Osteocyte (in vitro differentiated cells): ENCODE measurements at regions not wholly inside any gene's neighbourhood (a gene's known extent, or its start where the extent isn't known, plus 50 kb on each side); places are given as distances from the start of the nearest gene placed in this dataset.

Experiments used
- DNase-seq: peaks from one replicate; pipeline ENCODE4 v3.0.0; 2021; ENCODE audit warnings: mixed read lengths; ENCODE audit not compliant: unreplicated experiment; ENCODE audit errors: extremely low spot score
- H3K27ac Mint-ChIP-seq: one replicate; pipeline ENCODE4 v1.8.0; 2021; ENCODE audit warnings: mild to moderate bottlenecking, mixed read lengths; ENCODE audit not compliant: unreplicated experiment
- H3K27me3 Mint-ChIP-seq: one replicate; pipeline ENCODE4 v1.8.0; 2021; ENCODE audit warnings: mixed read lengths; ENCODE audit not compliant: unreplicated experiment
- H3K36me3 Mint-ChIP-seq: one replicate; pipeline ENCODE4 v1.8.0; 2021; ENCODE audit warnings: mixed read lengths; ENCODE audit not compliant: unreplicated experiment
- H3K4me1 Mint-ChIP-seq: one replicate; pipeline ENCODE4 v1.8.0; 2021; ENCODE audit warnings: mixed read lengths; ENCODE audit not compliant: unreplicated experiment
- H3K4me3 Mint-ChIP-seq: one replicate; pipeline ENCODE4 v1.8.0; 2021; ENCODE audit warnings: mild to moderate bottlenecking, moderate library complexity, mixed read lengths; ENCODE audit not compliant: unreplicated experiment
- H3K9me3 Mint-ChIP-seq: one replicate; pipeline ENCODE4 v1.8.0; 2021; ENCODE audit warnings: mixed read lengths; ENCODE audit not compliant: unreplicated experiment
- TF ChIP-seq, protein P1 (sequence below): fragments of 200-600 bp; sonication (generic); IDR thresholded peaks from 2 replicates; pipeline ENCODE4 v1.5.0; 2021; ENCODE audit warnings: antibody characterized with exemption, mild to moderate bottlenecking, moderate library complexity

DNA sequence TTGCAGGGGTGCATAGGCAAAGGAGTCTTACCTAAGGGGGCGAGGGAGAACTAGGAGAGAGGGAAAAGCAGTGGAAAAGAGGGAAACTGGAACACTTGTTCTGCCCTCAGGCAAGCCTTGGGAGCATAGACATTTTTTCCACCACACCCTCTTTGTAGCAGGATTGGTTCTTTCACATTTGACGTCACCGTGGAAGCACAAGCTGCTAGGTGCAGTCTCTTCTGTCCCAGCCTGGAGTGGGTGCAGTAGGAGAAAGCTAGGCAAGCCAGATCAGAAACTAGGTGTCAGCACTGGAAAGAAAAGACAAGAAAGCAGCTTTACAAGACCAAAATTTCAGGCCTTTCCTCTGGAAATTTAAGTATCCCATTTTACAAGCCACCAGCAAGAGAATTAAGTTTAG, 440.4 kb downstream of the EFNA5 start:
- Mint-ChIP-seq H3K36me3 (no peaks in the 10 kb centered on the region), H3K9me3 (peaks cover 7% of the 10 kb centered on the region), H3K27me3 (no peaks in the 10 kb centered on the region), H3K27ac (no peak overlapping the region), H3K4me3 (no peak overlapping the region), H3K4me1 (peaks cover 8% of the 10 kb centered on the region)
- TF ChIP-seq, protein P1, sequence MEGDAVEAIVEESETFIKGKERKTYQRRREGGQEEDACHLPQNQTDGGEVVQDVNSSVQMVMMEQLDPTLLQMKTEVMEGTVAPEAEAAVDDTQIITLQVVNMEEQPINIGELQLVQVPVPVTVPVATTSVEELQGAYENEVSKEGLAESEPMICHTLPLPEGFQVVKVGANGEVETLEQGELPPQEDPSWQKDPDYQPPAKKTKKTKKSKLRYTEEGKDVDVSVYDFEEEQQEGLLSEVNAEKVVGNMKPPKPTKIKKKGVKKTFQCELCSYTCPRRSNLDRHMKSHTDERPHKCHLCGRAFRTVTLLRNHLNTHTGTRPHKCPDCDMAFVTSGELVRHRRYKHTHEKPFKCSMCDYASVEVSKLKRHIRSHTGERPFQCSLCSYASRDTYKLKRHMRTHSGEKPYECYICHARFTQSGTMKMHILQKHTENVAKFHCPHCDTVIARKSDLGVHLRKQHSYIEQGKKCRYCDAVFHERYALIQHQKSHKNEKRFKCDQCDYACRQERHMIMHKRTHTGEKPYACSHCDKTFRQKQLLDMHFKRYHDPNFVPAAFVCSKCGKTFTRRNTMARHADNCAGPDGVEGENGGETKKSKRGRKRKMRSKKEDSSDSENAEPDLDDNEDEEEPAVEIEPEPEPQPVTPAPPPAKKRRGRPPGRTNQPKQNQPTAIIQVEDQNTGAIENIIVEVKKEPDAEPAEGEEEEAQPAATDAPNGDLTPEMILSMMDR, result no peak
- no peak for DNase-seq

DNA sequence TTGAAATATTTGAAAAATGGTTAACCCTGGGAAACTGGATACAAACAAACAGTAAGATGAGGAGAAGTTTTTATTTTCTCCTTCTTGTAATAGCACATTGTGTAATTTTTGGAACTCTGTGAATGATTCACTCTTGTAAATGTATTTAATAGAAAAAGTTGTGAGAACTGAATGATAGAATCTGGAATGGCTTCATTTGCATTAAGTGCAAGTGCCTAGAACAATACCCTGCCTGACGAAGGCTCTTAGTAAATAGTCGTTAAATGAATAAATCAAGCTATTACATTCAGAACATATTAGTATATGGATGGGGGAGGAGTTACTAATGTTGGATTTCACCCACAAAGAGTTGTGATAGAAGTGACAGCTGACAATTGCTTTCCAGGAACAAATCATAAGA, 442.5 kb downstream of the EFNA5 start:
- Mint-ChIP-seq H3K27me3 (no peaks in the 10 kb centered on the region), H3K9me3 (peaks cover 16% of the 10 kb centered on the region), H3K4me3 (no peak overlapping the region), H3K27ac (no peak overlapping the region), H3K36me3 (no peaks in the 10 kb centered on the region), H3K4me1 (peaks cover 8% of the 10 kb centered on the region)
- TF ChIP-seq, protein P1, result no peak
- DNase-seq, result no peak

DNA sequence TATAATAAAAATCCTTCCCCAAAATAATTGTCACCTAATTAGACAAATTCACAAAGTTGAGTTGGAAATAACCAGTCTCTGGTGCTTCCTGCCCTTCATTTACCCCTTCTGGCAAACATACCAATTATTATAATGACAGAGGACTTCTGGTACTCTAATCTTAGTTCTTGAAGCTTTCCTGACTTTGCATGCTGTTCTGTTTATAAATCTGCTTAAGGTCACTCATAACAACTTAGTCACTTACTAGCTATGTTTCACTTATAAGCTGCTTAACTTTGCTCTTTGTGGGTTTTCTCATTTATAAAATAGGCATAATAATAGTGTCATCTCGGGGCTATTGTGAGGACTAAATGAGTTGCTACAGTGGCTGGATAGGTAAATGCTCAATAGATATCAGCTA, 446.5 kb downstream of the EFNA5 start:
- no peak overlapping the region for H3K27ac Mint-ChIP-seq
- TF ChIP-seq, protein P1, result no peak
- no peaks in the 10 kb centered on the region for H3K27me3 Mint-ChIP-seq
- H3K9me3 Mint-ChIP-seq, result peaks cover 16% of the 10 kb centered on the region
- no peak overlapping the region for H3K4me3 Mint-ChIP-seq
- no peaks in the 10 kb centered on the region for H3K36me3 Mint-ChIP-seq
- peaks cover 5% of the 10 kb centered on the region for H3K4me1 Mint-ChIP-seq
- DNase-seq, result no peak

DNA sequence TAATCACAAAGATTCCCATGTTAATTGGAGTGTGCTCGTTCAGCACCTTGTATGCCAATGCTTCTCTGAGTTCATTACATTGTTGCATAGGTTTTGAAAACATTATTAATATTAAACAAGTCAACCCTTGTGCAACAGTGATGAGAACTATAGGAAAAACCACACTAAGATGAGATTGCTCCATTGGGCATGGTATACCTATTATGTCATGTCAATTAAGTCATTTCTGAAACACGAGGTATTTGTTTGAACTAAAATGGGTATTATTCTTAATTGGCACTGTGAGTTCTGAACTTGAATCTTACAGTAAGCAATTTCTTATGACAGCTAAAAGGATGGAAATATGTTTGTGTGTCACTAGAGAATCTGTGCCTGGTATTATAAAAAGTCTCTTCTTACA, 447.7 kb downstream of the EFNA5 start:
- Mint-ChIP-seq H3K4me3 (no peak overlapping the region), H3K27ac (no peak overlapping the region), H3K36me3 (no peaks in the 10 kb centered on the region), H3K9me3 (peaks cover 16% of the 10 kb centered on the region), H3K27me3 (no peaks in the 10 kb centered on the region), H3K4me1 (peaks cover 7% of the 10 kb centered on the region)
- TF ChIP-seq, protein P1, result no peak
- DNase-seq, result no peak

DNA sequence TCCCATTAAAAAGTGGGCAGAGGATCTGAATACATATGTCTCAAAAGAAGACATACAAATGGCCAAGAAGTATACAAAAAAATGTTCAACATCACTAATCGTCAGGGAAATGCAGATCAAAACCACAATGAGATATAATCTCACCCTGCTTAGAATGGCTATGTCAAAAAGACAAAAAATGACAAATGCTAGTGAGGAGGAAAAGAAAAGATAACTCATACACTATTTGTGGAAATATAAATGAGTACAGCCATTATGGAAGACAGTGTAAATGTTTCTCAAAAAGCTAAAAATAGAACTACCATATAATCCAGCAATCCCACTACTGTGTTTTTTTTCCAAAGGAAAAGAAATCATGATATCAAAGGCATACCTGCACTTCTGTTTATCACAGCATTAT, 450.7 kb downstream of the EFNA5 start:
- Mint-ChIP-seq H3K27me3 (no peaks in the 10 kb centered on the region), H3K9me3 (peaks cover 5% of the 10 kb centered on the region), H3K36me3 (no peaks in the 10 kb centered on the region), H3K27ac (no peak overlapping the region), H3K4me3 (no peak overlapping the region), H3K4me1 (peaks cover 11% of the 10 kb centered on the region)
- no peak for DNase-seq
- TF ChIP-seq, protein P1, result no peak
